ENCODE measurements at regions not wholly inside any gene's neighbourhood (a gene's known extent, or its start where the extent isn't known, plus 50 kb on each side); places are given as distances from the start of the nearest gene placed in this dataset.

DNA sequence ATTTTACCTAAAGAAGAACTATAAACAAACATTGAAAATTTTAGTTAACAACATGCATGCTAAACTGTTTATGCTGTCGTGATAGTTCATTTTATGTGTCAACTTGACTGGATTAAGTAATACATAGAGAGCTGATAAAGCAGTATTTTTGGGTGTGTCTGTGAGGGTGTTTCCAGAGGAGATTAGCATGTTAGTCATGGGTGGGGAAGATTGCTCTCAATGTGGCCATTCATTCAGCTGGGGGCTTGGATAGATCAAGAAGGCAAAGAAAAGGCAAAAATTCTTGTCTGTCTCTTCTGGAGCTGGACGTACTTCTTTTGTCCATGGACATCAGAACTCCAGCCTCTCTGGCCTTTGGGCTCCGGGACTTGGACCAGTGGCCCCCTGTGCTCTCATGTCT lies 172.9 kb upstream of the SEMA3E start:
- TF ChIP-seq, protein P1, sequence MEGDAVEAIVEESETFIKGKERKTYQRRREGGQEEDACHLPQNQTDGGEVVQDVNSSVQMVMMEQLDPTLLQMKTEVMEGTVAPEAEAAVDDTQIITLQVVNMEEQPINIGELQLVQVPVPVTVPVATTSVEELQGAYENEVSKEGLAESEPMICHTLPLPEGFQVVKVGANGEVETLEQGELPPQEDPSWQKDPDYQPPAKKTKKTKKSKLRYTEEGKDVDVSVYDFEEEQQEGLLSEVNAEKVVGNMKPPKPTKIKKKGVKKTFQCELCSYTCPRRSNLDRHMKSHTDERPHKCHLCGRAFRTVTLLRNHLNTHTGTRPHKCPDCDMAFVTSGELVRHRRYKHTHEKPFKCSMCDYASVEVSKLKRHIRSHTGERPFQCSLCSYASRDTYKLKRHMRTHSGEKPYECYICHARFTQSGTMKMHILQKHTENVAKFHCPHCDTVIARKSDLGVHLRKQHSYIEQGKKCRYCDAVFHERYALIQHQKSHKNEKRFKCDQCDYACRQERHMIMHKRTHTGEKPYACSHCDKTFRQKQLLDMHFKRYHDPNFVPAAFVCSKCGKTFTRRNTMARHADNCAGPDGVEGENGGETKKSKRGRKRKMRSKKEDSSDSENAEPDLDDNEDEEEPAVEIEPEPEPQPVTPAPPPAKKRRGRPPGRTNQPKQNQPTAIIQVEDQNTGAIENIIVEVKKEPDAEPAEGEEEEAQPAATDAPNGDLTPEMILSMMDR (conservative IDR thresholded peaks at IDR 0.05; ENCODE audit: low read length), result no peak
- TF ChIP-seq EZH2phosphoT487 (IDR thresholded peaks at IDR 0.05; ENCODE audit: borderline replicate concordance, low read depth, low read length), result no peak
